ENCODE measurements at regions not wholly inside any gene's neighbourhood (a gene's known extent, or its start where the extent isn't known, plus 50 kb on each side); places are given as distances from the start of the nearest gene placed in this dataset.

DNA sequence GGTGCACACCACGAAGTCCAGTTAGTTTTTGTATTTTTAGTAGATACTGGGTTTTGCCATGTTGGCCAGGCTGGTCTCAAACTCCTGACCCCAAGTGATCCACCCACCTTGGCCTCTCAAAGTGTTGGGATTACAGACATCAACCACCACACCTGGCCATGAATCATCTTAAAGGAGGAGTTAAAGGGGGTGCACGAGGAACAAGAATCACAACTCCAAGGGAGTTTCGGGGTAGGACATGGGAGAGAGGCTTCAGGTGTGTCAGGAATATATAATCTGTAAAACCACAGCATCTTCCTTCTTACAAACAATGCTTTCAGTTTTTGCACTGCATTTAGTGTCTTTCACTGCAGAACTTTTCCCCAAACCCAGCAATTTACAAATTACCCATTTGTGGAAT is 137.4 kb upstream of the SGK1 start:
- Mint-ChIP-seq H3K9me3 (ENCODE audit: low read depth) (no peaks in the 10 kb centered on the region), H3K27ac (peak overlapping the region; percentile 95), H3K36me3 (ENCODE audit: insufficient read depth) (no peaks in the 10 kb centered on the region), H3K27me3 (no peaks in the 10 kb centered on the region), H3K4me1 (ENCODE audit: low read depth) (peaks cover 44% of the 10 kb centered on the region), H3K4me3 (ENCODE audit: low read depth) (no peak overlapping the region)
- DNase-seq (ENCODE audit: low spot score, unreplicated experiment) = no peak
- TF ChIP-seq, protein P1, sequence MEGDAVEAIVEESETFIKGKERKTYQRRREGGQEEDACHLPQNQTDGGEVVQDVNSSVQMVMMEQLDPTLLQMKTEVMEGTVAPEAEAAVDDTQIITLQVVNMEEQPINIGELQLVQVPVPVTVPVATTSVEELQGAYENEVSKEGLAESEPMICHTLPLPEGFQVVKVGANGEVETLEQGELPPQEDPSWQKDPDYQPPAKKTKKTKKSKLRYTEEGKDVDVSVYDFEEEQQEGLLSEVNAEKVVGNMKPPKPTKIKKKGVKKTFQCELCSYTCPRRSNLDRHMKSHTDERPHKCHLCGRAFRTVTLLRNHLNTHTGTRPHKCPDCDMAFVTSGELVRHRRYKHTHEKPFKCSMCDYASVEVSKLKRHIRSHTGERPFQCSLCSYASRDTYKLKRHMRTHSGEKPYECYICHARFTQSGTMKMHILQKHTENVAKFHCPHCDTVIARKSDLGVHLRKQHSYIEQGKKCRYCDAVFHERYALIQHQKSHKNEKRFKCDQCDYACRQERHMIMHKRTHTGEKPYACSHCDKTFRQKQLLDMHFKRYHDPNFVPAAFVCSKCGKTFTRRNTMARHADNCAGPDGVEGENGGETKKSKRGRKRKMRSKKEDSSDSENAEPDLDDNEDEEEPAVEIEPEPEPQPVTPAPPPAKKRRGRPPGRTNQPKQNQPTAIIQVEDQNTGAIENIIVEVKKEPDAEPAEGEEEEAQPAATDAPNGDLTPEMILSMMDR (IDR thresholded peaks at IDR 0.05; ENCODE audit: unreplicated experiment) = no peak

DNA sequence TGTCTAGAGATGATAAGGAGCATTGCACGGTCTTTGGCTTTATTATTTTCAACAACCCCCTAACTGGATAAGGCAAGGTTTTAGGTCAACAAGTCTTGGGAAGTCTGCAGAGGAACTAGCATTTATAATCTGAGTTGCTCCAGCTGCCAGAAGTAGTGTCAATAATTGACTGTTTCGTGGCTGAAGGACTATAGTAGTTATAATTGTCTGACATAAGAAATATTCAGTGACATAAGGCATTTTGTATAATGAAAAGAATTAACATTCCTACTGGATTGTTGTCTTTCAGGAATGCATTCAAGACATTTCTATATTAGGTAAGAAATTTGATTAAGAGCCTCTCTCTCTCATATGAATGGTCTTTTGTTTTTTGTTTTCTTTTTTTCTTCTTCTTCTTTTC is 136.9 kb upstream of the SGK1 start:
- Mint-ChIP-seq H3K27me3 (no peaks in the 10 kb centered on the region), H3K4me1 (ENCODE audit: low read depth) (peaks cover 46% of the 10 kb centered on the region), H3K27ac (peak overlapping the region; percentile 95), H3K9me3 (ENCODE audit: low read depth) (no peaks in the 10 kb centered on the region), H3K36me3 (ENCODE audit: insufficient read depth) (no peaks in the 10 kb centered on the region), H3K4me3 (ENCODE audit: low read depth) (peak overlapping the region; percentile 23)
- DNase-seq (ENCODE audit: low spot score, unreplicated experiment) = no peak
- TF ChIP-seq, protein P1 (IDR thresholded peaks at IDR 0.05; ENCODE audit: unreplicated experiment) = no peak

DNA sequence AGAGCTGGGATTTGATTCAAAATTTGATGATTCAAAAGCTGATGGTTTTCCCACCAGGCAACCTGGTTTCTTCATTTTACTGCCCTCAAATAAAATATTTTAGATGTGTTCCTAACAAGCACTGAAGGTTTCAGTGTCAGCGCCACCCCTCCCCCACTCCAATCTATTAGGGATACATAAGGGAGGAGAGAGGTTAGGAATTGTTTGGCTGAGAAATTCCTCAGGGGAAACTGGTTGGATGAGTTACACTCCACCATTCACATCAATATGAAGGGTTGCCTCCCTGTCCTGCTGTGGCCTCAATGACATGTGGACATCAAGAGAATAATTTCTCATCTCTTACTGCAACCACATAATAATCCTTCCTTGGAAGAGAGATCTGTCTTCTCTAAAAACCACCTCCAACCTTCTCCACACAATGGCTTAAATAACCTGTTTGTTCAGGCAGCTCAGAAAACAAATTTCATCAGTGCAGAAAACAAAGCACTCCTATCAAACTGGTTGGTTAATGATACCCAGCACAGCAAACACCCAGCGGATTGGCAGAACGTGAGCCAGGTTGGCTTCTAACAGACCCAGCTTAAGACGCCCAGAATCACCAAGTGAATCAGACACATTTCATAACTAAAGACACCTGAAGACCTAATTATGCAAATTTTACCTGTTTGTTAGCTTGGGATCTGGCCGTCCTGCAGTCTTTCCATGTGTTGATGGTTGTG is 136.0 kb upstream of the SGK1 start:
- Mint-ChIP-seq H3K27ac (peak overlapping the region; percentile 95), H3K9me3 (ENCODE audit: low read depth) (no peaks in the 10 kb centered on the region), H3K36me3 (ENCODE audit: insufficient read depth) (no peaks in the 10 kb centered on the region), H3K27me3 (no peaks in the 10 kb centered on the region), H3K4me1 (ENCODE audit: low read depth) (peaks cover 44% of the 10 kb centered on the region), H3K4me3 (ENCODE audit: low read depth) (peak overlapping the region; percentile 23)
- DNase-seq (ENCODE audit: low spot score, unreplicated experiment) = no peak
- TF ChIP-seq, protein P1 (IDR thresholded peaks at IDR 0.05; ENCODE audit: unreplicated experiment) = no peak

DNA sequence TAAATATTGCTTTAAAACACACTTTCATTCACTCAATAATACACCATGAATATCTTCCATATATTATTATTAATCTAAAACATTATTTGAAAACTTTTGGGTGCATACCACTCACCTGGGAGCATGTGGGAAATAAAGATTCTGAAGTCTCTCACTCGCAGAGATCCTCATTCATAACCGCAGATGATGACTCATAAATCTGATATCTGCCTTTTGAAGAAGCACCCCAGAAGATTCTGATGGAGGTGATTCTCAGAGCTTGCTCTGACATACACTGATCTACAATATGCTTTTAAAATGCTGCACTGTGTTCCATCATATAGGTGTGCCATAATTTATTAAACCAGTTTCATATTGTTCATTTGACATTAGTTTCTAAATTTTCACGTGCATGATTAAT is 135.0 kb upstream of the SGK1 start:
- TF ChIP-seq, protein P1 (IDR thresholded peaks at IDR 0.05; ENCODE audit: unreplicated experiment) = no peak

DNA sequence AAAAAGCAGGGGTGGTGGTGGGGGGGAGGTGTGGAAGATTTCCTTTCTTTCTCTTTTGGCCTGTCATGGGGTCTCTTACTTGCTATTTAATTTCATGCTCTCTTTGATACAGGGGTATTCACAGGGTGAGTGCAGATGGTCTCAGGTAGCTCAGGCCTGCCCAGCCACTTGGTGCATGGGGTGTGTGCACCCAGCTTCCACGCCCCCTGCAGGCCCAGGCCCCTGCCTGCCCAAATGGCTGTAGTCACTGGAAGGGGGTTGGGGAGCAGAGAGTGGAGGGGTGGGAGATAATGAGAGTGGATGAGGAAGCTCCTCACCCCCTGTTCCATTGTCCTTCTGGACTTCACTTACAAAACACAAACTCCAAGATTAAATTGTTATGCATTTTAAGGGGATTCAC is 133.6 kb upstream of the SGK1 start:
- no peak for DNase-seq (ENCODE audit: low spot score, unreplicated experiment)
- Mint-ChIP-seq H3K9me3 (ENCODE audit: low read depth) (no peaks in the 10 kb centered on the region), H3K4me3 (ENCODE audit: low read depth) (no peak overlapping the region), H3K4me1 (ENCODE audit: low read depth) (peaks cover 44% of the 10 kb centered on the region), H3K27me3 (no peaks in the 10 kb centered on the region), H3K36me3 (ENCODE audit: insufficient read depth) (no peaks in the 10 kb centered on the region), H3K27ac (no peak overlapping the region)
- TF ChIP-seq, protein P1 (IDR thresholded peaks at IDR 0.05; ENCODE audit: unreplicated experiment) = no peak

More for the DNA sequence above, 135.0 kb upstream of the SGK1 start:
- Mint-ChIP-seq H3K36me3 (ENCODE audit: insufficient read depth) (no peaks in the 10 kb centered on the region), H3K4me3 (ENCODE audit: low read depth) (no peak overlapping the region), H3K9me3 (ENCODE audit: low read depth) (no peaks in the 10 kb centered on the region), H3K27ac (no peak overlapping the region), H3K27me3 (no peaks in the 10 kb centered on the region), H3K4me1 (ENCODE audit: low read depth) (peaks cover 43% of the 10 kb centered on the region)
- DNase-seq (ENCODE audit: low spot score, unreplicated experiment) = no peak
